ENCODE measurements at regions not wholly inside any gene's neighbourhood (a gene's known extent, or its start where the extent isn't known, plus 50 kb on each side); places are given as distances from the start of the nearest gene placed in this dataset.
A peak's percentile ranks its signal among the peaks of the same experiment; 100 is the strongest.

- no peak for DNase-seq (ENCODE audit: low spot score)
- intact Hi-C loops (cut with DNase I), result no loop called here
These were observed 96.7 kb upstream of the TP63 start for GRCh38 chr3:189534531-189534930.

- intact Hi-C loops (cut with DNase I), result no loop called here
- DNase-seq (ENCODE audit: low spot score), result no peak
These were observed 94.1 kb upstream of the TP63 start for GRCh38 chr3:189537135-189537534.

DNA sequence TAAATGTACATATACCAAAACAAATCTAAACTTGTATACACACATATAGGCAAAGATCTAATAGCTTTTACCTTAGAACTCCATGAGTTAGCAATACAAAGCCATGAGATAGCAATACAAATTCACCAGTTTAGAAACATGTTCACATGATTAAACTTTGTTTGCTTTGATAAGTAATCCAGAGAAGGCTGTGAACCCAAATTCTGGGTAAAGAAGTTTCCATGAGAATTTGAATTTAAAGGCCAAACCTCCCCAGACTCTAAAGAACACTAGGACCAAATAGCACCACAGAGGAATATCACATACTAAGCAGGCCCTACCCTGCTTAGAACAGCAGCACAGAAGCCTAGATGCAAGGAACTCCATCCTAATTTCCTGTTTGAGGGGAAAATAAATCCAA, 83.7 kb upstream of the TP63 start:
- intact Hi-C loops (cut with DNase I), result no loop called here
- DNase-seq (ENCODE audit: low spot score), result no peak

- no peak for DNase-seq (ENCODE audit: low spot score)
- intact Hi-C loops (cut with DNase I), result no loop called here
These were observed 83.1 kb upstream of the TP63 start for GRCh38 chr3:189548053-189548452.

DNA sequence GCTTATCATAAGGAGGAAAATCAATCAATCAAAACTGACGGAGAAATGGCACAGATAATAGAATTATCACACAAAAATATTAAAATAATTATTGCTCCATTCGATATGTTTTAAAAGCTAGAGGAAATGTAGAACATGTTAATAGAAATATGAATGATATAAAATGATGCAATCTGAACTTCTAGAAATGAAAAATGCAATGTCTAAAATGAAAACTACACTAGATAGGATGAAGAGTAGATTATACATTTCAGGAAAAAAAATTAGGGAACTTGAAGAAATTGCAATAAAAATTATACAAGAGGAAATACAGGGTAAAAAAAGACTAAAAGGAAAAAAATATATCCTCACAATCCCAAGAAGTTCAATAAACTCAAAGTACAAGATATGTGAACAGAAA, 80.2 kb upstream of the TP63 start:
- intact Hi-C loops (cut with DNase I), result no loop called here
- DNase-seq (ENCODE audit: low spot score), result no peak

GRCh38 chr3:189554868-189555557, 76.2 kb upstream of the TP63 start:
- intact Hi-C loops (cut with DNase I), result no loop called here
- DNase-seq (ENCODE audit: low spot score), result peak; percentile 68

DNA sequence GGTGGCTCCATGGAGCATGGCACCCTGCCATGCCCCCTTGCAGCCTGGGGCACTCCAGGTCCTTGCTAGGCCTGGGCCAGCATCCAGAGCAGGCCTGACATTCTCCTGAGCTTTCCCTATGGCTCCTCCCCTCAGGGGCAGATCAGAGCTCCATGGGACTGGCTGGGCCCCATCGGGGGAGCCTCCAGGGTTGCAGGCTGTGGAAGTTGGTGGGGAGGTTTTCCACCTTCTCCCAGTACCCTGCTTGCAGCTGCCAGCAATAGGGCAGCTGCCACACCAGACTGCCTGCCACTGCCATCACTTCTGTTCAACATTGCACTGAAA, 75.7 kb upstream of the TP63 start:
- intact Hi-C loops (cut with DNase I), result no loop called here
- DNase-seq (ENCODE audit: low spot score), result no peak

- intact Hi-C loops (cut with DNase I), result no loop called here
These were observed 73.4 kb upstream of the TP63 start for GRCh38 chr3:189557824-189558223.

DNA sequence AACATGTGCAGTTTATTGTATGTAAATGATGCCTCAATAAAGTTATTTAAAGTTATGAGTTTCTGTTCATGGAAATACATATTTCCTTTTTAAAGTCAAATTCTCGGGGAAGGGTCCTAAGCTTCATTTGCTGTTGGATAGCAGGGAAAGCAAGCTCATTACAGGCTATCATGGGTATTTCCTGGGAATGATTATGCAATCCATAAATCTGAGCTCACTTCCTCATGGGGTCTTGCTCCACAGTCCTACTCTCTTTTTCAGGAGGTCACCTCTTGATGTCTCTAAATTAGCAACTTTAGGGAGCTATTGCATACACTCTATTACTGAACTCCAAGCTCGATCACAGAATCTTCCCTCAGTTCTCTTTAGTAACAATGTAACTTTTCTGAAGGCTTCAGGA, 69.9 kb upstream of the TP63 start:
- DNase-seq (ENCODE audit: low spot score), result no peak
- intact Hi-C loops (cut with DNase I), result no loop called here

More at GRCh38 chr3:189557824-189558223, 73.4 kb upstream of the TP63 start:
- DNase-seq (ENCODE audit: low spot score), result no peak

GRCh38 chr3:189563853-189564563, 67.2 kb upstream of the TP63 start:
- intact Hi-C loops (cut with DNase I), result no loop called here
- no peak for DNase-seq (ENCODE audit: low spot score)

DNA sequence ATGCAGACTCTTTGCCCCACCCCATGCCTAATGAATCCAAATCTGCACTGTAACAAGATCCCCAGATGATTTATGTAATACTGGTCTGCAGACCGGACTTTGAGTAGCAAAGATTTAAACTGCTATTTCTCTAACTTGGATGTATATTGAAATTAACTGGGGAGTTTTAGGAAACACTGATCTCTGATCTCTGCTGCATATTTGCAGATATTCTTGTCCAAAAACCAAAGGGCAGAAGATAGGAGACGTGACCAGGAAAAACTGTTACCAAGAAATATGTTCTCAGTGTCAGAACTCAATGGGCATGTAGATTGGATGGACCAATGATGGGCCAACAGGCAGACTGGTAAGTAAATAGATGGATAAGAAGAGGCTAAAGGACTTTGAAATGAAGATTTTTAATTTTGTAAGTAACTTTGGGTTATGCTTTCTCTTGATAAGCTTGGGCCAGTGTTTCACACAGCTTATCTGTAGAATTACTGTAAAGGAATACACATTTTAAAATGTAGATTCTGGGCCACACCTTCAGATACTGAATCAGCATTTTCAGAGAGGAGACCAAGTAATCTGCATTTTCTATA, 64.5 kb upstream of the TP63 start:
- intact Hi-C loops (cut with DNase I), result no loop called here
- no peak for DNase-seq (ENCODE audit: low spot score)

DNA sequence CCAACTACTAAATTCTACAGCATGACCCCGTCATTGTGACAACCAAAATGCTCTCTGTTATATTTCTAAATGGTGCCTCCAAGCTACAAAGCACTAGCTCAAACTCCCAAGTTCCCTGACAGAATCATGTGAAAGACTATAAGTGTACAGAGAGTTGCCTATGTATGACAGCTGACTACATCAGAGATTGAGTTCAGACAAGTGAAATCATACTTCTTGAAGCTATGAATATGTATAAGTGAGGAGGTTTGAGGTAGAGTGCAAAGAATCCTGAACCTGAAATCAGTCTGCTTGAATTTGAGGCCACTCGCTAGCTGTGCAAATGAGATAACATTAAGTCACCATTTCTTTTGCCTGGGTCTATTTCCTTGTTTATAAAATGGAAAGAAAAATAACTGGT, 63.9 kb upstream of the TP63 start:
- intact Hi-C loops (cut with DNase I), result no loop called here
- DNase-seq (ENCODE audit: low spot score), result no peak

DNA sequence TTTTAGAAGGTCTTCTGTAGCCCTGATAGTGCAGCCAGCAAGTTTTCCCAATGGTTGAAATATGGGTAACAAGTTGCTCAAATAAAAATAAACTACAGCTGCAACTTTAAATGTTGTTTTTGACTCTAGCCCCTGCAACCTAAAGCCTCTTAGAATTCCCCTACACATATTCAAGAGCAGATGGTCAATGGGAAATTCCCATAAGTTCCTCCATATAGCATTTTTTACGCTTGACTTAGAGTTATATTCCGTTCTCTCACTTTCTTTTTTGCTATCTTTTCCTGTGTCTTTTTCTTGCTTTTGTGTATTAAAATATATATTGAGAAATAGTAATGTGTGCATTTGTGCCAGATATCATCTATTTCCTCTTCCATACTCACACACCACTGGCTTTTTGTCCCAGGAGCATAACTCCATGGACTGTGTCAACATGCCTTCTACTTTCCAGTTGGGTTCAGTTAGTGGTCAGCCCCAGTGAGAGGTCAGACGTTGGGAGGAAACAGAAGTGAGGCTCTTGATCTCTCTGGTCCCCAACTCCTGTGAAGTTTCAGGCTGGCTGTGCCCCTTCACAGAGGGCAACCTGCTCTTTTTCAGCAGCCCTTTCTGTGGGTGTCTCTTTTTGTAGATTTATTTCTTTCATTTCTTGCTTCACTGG, 63.3 kb upstream of the TP63 start:
- no peak for DNase-seq (ENCODE audit: low spot score)
- intact Hi-C loops (cut with DNase I), result no loop called here

DNA sequence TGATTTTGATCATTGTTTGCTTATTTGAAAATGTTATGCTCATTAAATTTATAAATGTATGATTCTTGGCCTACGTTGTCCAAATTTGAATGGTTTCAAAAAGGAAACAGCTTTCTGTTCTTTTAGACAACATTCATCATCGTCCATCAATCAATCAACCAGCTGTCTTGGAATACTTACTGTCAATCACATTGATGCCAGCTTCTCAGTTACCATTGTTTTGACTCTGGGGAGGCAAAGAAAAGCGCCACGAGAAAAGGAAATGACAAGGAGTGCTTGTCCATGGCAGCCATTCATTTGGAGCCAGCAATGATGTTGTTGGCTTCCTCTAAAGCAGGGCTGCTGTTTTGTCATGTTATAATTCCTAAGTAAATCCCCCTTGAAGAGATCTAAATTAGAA, 62.2 kb upstream of the TP63 start:
- intact Hi-C loops (cut with DNase I), result no loop called here

GRCh38 chr3:189569473-189569872, 61.7 kb upstream of the TP63 start:
- intact Hi-C loops (cut with DNase I), result no loop called here
- no peak for DNase-seq (ENCODE audit: low spot score)

More for the DNA sequence above, 62.2 kb upstream of the TP63 start:
- DNase-seq (ENCODE audit: low spot score), result no peak

GRCh38 chr3:189570916-189571315, 60.3 kb upstream of the TP63 start:
- DNase-seq (ENCODE audit: low spot score), result no peak
- intact Hi-C loops (cut with DNase I), result no loop called here

DNA sequence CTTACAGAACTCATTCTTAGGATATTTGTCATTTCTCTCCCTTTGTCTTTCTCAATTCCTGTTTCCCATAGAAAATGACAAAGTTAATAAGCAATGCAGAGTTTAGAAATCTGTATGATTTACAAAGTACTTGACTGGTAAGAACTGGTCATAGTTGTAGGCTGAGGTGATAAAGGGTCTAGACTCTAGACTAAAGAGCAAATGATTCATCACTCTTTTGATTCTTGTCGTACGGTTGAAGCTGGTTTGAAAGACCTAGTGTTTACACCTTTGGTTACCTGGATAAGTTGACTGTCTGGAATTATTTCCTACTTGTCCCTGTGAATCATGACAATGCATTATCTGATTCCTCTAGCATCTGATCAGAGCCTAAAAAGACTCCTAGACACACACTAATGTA, 58.9 kb upstream of the TP63 start:
- DNase-seq (ENCODE audit: low spot score), result no peak
- intact Hi-C loops (cut with DNase I), result no loop called here

DNA sequence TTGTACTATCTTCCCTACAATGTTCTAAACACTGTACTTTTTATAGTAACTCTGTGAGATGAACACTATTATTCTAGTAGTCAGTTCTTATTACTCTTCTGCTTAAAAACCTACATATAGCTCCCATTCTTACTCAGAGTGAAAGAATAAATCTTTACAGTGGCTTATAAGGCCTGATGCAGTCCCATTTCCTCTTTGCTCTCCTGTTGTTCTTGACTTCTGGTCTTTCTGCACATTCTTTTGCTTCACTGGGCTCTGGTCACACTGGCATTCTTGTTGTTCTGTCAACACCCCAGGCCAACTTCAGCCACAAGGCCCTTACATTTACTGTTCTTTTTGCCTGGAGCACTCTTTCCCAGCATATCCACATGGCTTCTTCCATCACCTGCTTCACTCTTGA, 58.2 kb upstream of the TP63 start:
- intact Hi-C loops (cut with DNase I), result no loop called here
- DNase-seq (ENCODE audit: low spot score), result no peak

- DNase-seq (ENCODE audit: low spot score), result no peak
- intact Hi-C loops (cut with DNase I), result no loop called here
These were observed 54.7 kb upstream of the TP63 start for GRCh38 chr3:189576486-189576885.

GRCh38 chr3:189577050-189577951, 53.9 kb upstream of the TP63 start:
- intact Hi-C loops (cut with DNase I), result no loop called here
- DNase-seq (ENCODE audit: low spot score), result no peak
